GM19438 (cell line): ENCODE measurements at regions not wholly inside any gene's neighbourhood (a gene's known extent, or its start where the extent isn't known, plus 50 kb on each side); places are given as distances from the start of the nearest gene placed in this dataset.

Source experiments
- ATAC-seq: cut with Tn5 transposase; IDR thresholded peaks from one replicate; pipeline ENCODE4 v1.9.1; 2021; ENCODE audit warnings: low read depth; ENCODE audit not compliant: unreplicated experiment

- ATAC-seq, result no peak
These were observed 61.2 kb upstream of the RPH3AL start for GRCh38 chr17:413706-414380.

GRCh38 chr17:413016-413350, 60.4 kb upstream of the RPH3AL start:
- no peak for ATAC-seq

GRCh38 chr17:412211-413015, 59.8 kb upstream of the RPH3AL start:
- no peak for ATAC-seq

GRCh38 chr17:411421-412120, 59.0 kb upstream of the RPH3AL start:
- ATAC-seq, result no peak

- peak; percentile 4 for ATAC-seq
These were observed 58.2 kb upstream of the RPH3AL start for GRCh38 chr17:410543-411401.

- ATAC-seq, result peak; percentile 62
These were observed 57.4 kb upstream of the RPH3AL start for GRCh38 chr17:409848-410542.

GRCh38 chr17:409308-409847, 56.8 kb upstream of the RPH3AL start:
- no peak for ATAC-seq

GRCh38 chr17:404703-405102, 52.1 kb upstream of the RPH3AL start:
- ATAC-seq, result no peak
